ENCODE measurements at regions not wholly inside any gene's neighbourhood (a gene's known extent, or its start where the extent isn't known, plus 50 kb on each side); places are given as distances from the start of the nearest gene placed in this dataset.
"Not testable (repeated sequence)": the region's sequence is repeated elsewhere in the genome, so short reads cannot be mapped to it uniquely, and the experiment has no call there.

DNA sequence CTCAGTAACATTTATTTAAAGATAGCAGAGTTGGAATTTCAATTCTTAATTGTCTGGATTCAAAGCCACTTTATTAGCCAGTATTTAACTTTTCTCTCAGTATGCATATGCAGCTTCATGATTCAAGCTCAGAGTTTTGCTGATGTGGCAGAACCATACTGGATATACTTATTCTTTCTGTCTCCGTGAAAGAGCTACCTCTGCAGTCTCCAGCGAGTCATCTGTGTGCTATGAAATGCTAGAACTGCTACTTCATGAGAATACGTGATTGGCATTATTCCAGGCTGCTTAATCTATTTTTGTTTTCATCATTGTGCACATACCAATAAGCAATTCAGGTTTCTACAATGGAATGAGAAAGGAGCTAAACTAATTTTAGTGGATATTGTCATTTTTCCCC is 743.7 kb downstream of the C4orf33 start:
- Histone ChIP-seq H3K36me3 (no peaks in the 10 kb centered on the region), H3K9ac (no peak overlapping the region), H3K4me3 (no peak overlapping the region), H3K9me3 (replicated peaks in 1 of 11) (no peaks in the 10 kb centered on the region; a peak in 1 of 22 replicates), H3K4me1 (no peaks in the 10 kb centered on the region), H3K4me2 (no peak overlapping the region), H3K27me3 (no peaks in the 10 kb centered on the region), H4K20me1 (no peaks in the 10 kb centered on the region), H3K27ac (no peak overlapping the region)
- TF ChIP-seq Cebpa-rat (IDR thresholded peaks at IDR 0.05), result no peak

DNA sequence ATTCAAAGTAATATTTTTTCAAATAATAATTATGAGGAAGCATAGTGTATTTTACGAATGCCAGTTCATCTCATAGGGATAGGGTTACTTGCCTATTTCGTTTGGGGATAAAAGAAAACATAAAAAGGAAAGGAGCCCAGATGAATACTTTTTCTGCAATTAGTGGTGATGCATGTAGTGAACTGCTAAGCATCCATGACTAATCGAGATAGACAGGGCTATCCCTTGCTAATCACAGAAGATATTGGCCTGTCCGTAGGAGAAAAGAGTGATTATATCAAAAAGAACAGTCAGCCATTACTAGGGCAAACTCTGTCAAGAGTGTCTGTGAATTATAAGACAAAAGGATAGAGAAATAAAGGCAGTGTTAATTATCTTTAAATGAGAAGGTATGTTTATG is 746.1 kb downstream of the C4orf33 start:
- Histone ChIP-seq H3K36me3 (no peaks in the 10 kb centered on the region), H3K9ac (no peak overlapping the region), H3K27me3 (no peaks in the 10 kb centered on the region), H3K4me1 (no peaks in the 10 kb centered on the region), H3K4me2 (no peak overlapping the region), H3K4me3 (no peak overlapping the region), H4K20me1 (no peaks in the 10 kb centered on the region), H3K27ac (no peak overlapping the region), H3K9me3 (replicated peaks in 1 of 11) (no peaks in the 10 kb centered on the region; a peak in 1 of 22 replicates)
- no peak for TF ChIP-seq Cebpa-rat (IDR thresholded peaks at IDR 0.05)

- H3K4me2 ChIP-seq, result no peak overlapping the region
- no peaks in the 10 kb centered on the region for H3K27me3 ChIP-seq
- H3K9ac ChIP-seq, result no peak overlapping the region
- H3K4me3 ChIP-seq, result no peak overlapping the region
- no peak for TF ChIP-seq Cebpa-rat (IDR thresholded peaks at IDR 0.05)
- H3K36me3 ChIP-seq, result no peaks in the 10 kb centered on the region
- no peaks in the 10 kb centered on the region for H4K20me1 ChIP-seq
- no peak overlapping the region for H3K27ac ChIP-seq
- H3K9me3 ChIP-seq (replicated peaks in 1 of 11), result no peaks in the 10 kb centered on the region; a peak in 1 of 22 replicates
- no peaks in the 10 kb centered on the region for H3K4me1 ChIP-seq
Observed at GRCh38 chr4:129852434-129852833, 756.5 kb downstream of the C4orf33 start.

DNA sequence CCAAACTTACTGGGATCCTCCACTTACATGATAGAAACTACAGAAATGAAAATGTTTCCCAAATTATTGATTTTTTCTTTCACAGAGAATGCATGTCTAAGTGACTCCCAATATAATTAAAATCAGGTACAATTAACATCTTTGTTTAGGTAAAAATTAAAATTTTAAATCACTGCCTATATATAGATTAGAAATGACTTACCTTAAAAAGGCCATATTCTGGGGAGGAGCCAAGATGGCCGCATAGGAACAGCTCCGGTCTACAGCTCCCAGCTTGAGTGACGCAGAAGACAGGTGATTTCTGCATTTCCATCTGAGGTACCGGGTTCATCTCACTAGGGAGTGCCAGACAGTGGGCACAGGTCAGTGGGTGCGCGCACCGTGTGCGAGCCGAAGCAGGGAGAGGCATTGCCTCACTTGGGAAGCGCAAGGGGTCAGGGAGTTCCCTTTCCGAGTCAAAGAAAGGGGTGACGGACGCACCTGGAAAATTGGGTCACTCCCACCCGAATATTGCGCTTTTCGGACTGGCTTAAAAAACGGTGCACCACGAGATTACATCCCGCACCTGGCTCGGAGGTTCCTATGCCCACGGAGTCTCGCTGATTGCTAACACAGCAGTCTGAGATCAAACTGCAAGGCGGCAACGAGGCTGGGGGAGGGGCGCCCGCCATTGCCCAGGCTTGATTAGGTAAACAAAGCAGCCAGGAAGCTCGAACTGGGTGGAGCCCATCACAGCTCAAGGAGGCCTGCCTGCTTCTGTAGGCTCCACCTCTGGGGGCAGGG is 757.9 kb downstream of the C4orf33 start:
- H3K9me3 ChIP-seq (replicated peaks in 1 of 11); H3K36me3 ChIP-seq; H3K27ac ChIP-seq; H3K4me3 ChIP-seq; H3K4me1 ChIP-seq; H3K4me2 ChIP-seq; H4K20me1 ChIP-seq; H3K9ac ChIP-seq; H3K27me3 ChIP-seq: not testable (repeated sequence)

- Histone ChIP-seq H3K4me3 (no peak overlapping the region), H3K9ac (no peak overlapping the region), H3K4me2 (no peak overlapping the region), H4K20me1 (no peaks in the 10 kb centered on the region), H3K4me1 (no peaks in the 10 kb centered on the region), H3K27ac (no peak overlapping the region), H3K27me3 (no peaks in the 10 kb centered on the region), H3K9me3 (replicated peaks in 1 of 11) (no peaks in the 10 kb centered on the region), H3K36me3 (no peaks in the 10 kb centered on the region)
- TF ChIP-seq Cebpa-rat (IDR thresholded peaks at IDR 0.05), result no peak
Observed at GRCh38 chr4:129862461-129862860, 766.5 kb downstream of the C4orf33 start.

DNA sequence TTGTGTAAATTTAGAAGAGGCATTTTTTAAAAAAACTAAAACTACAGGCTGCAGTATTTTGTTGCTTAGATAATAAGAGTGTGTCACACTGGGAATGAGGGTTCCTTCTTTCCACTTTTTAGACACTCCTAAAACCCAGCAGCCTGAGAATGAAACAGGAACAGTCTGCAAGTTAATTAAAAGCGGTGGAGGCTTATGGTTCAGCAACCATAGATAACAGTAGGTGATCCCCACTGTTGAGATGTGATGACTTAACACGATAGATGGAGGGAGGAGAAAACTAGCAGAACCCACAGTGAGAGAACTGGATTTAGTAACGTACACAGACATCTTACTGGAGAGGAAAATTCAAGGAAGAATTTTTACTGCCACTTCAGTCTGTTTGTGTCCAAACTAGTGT is 767.3 kb downstream of the C4orf33 start:
- no peak for TF ChIP-seq Cebpa-rat (IDR thresholded peaks at IDR 0.05)
- Histone ChIP-seq H3K9ac (no peak overlapping the region), H4K20me1 (no peaks in the 10 kb centered on the region)

DNA sequence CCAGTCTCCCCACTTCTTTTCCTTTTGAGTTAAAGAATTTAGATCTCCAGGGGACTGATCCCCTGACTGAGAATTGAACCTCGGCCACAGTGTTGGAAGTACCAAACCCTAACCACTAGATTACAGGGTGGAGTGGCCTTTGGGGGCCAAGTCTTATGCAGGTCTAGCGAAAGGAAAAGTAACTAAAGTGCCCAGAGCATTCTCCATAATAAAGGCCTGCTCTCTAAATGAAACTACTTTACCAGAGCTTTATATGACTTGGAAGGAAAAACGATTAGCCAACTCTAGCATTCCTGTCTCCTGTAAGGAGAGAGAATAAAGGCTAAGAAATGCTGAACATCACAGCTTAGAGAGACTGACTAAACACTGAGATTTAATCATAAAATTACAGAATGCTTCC is 788.0 kb downstream of the C4orf33 start:
- Histone ChIP-seq H3K27ac (no peak overlapping the region), H3K9me3 (replicated peaks in 1 of 11) (no peaks in the 10 kb centered on the region), H3K4me1 (no peaks in the 10 kb centered on the region), H4K20me1 (no peaks in the 10 kb centered on the region), H3K4me2 (no peak overlapping the region), H3K36me3 (no peaks in the 10 kb centered on the region), H3K9ac (no peak overlapping the region), H3K4me3 (no peak overlapping the region), H3K27me3 (no peaks in the 10 kb centered on the region)
- no peak for TF ChIP-seq Cebpa-rat (IDR thresholded peaks at IDR 0.05)

More for the DNA sequence above, 767.3 kb downstream of the C4orf33 start:
- no peak overlapping the region for H3K4me2 ChIP-seq
- H3K36me3 ChIP-seq, result no peaks in the 10 kb centered on the region
- H3K27ac ChIP-seq, result no peak overlapping the region
- no peaks in the 10 kb centered on the region for H3K9me3 ChIP-seq (replicated peaks in 1 of 11)
- no peak overlapping the region for H3K4me3 ChIP-seq
- no peaks in the 10 kb centered on the region for H3K27me3 ChIP-seq
- H3K4me1 ChIP-seq, result no peaks in the 10 kb centered on the region

DNA sequence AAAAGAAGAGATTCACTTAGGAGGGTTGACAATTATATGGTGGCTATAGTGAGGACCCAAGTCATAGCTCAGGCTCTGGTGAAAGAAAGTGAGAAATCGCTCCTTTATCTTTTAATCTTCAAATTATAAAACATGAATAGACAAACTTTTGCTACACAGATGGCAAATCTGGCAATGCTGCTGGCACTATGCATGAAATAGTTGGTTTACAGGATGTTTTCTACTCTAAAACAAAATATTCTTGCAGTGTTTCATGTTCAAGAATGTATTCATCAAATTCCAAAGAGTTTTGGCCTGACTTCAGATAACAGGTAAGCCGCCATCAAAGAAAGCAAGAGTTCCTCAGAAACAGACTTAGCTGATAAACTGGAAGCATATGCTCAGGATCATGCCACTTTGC is 801.2 kb downstream of the C4orf33 start:
- no peaks in the 10 kb centered on the region for H3K9me3 ChIP-seq (replicated peaks in 1 of 11)
- H3K27ac ChIP-seq, result no peak overlapping the region
- H3K4me2 ChIP-seq, result no peak overlapping the region
- no peaks in the 10 kb centered on the region for H3K4me1 ChIP-seq
- H3K9ac ChIP-seq, result no peak overlapping the region
- TF ChIP-seq Cebpa-rat (IDR thresholded peaks at IDR 0.05), result no peak
- H3K27me3 ChIP-seq, result no peaks in the 10 kb centered on the region
- no peaks in the 10 kb centered on the region for H4K20me1 ChIP-seq
- H3K36me3 ChIP-seq, result no peaks in the 10 kb centered on the region
- no peak overlapping the region for H3K4me3 ChIP-seq

DNA sequence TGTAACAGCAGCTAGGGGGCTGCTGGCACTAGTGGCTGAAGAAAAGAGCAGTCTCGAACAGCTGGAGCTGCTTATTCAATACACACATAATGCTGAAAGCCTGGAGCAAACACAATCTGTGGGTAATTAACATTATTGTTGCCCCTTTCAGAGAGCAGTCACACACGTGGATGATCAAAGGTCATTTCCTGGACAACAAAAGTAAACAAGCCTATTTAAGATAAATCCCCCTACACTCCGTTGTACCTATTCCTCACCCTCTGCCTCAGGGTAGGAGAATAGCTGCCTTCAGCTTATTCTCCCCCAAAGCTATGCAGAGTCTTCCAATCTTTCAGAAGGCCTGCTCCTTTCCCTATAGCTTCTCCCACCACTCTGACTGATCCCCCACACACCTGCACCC is 803.9 kb downstream of the C4orf33 start:
- H3K9ac ChIP-seq, result no peak overlapping the region
- no peaks in the 10 kb centered on the region for H4K20me1 ChIP-seq
- no peaks in the 10 kb centered on the region for H3K4me1 ChIP-seq
- H3K9me3 ChIP-seq (replicated peaks in 1 of 11), result no peaks in the 10 kb centered on the region
- no peak overlapping the region for H3K4me3 ChIP-seq
- H3K36me3 ChIP-seq, result no peaks in the 10 kb centered on the region
- no peak for TF ChIP-seq Cebpa-rat (IDR thresholded peaks at IDR 0.05)
- H3K27me3 ChIP-seq, result no peaks in the 10 kb centered on the region
- no peak overlapping the region for H3K4me2 ChIP-seq
- H3K27ac ChIP-seq, result no peak overlapping the region

GRCh38 chr4:129900430-129900953 is 804.5 kb downstream of the C4orf33 start:
- Histone ChIP-seq H3K9ac (no peak overlapping the region), H3K27ac (no peak overlapping the region), H3K9me3 (replicated peaks in 1 of 11) (no peaks in the 10 kb centered on the region), H3K4me2 (no peak overlapping the region), H3K27me3 (no peaks in the 10 kb centered on the region), H3K4me1 (no peaks in the 10 kb centered on the region), H3K4me3 (no peak overlapping the region), H3K36me3 (no peaks in the 10 kb centered on the region), H4K20me1 (no peaks in the 10 kb centered on the region)
- TF ChIP-seq Cebpa-rat (IDR thresholded peaks at IDR 0.05), result no peak

All from BLaER1 treated with 17β-estradiol and CSF1 and Interleukin-3, amounts not matched to agents 10 nM and 100 nM (cell line).